ENCODE measurements at regions not wholly inside any gene's neighbourhood (a gene's known extent, or its start where the extent isn't known, plus 50 kb on each side); places are given as distances from the start of the nearest gene placed in this dataset.

GRCh38 chr2:234293973-234294372, 202.9 kb downstream of the ARL4C start:
- TF ChIP-seq POLR2A (IDR thresholded peaks at IDR 0.05) = no peak
- no peak for TF ChIP-seq CTCF (IDR thresholded peaks at IDR 0.05)
- no peak for TF ChIP-seq EP300 (IDR thresholded peaks at IDR 0.05)

Measured in gastroesophageal sphincter (tissue), 3 donors.